Liver (tissue), 8 donors: ENCODE measurements at regions not wholly inside any gene's neighbourhood (a gene's known extent, or its start where the extent isn't known, plus 50 kb on each side); places are given as distances from the start of the nearest gene placed in this dataset.

Experiments used
- DNase-seq: peaks from one replicate; pipeline ENCODE4 v3.0.0-alpha.2; 2017; ENCODE audit warnings: low spot score
- H3K27ac ChIP-seq, 2 donors: one replicate each; pipeline ENCODE4 v1.7.0; 2013; ENCODE audit warnings: inconsistent platforms in 2 of 2, low read length in 2 of 2, control low read depth in 1 of 2, low read depth in 1 of 2, mild to moderate bottlenecking in 1 of 2
- H3K27me3 ChIP-seq, 4 donors: one replicate each; pipeline versions ENCODE4 v1.6.1 to v1.7.0; 2013; ENCODE audit warnings: low read length in 3 of 4, inconsistent platforms in 1 of 4, mild to moderate bottlenecking in 1 of 4, moderate library complexity in 1 of 4; ENCODE audit not compliant: control insufficient read depth in 4 of 4, insufficient read depth in 4 of 4
- H3K36me3 ChIP-seq, 4 donors: one replicate each; pipeline versions ENCODE4 v1.6.1 to v1.7.0; 2013; ENCODE audit warnings: low read length in 3 of 4, mild to moderate bottlenecking in 3 of 4, low read depth in 1 of 4, moderate library complexity in 1 of 4; ENCODE audit not compliant: control insufficient read depth in 4 of 4, insufficient read depth in 3 of 4
- H3K4me1 ChIP-seq, 4 donors: one replicate each; pipeline versions ENCODE4 v1.6.1 to v1.7.0; 2013; ENCODE audit warnings: low read length in 3 of 4, mild to moderate bottlenecking in 3 of 4, moderate library complexity in 1 of 4; ENCODE audit not compliant: control insufficient read depth in 4 of 4, insufficient read depth in 4 of 4
- H3K4me3 ChIP-seq, 3 donors: one replicate each; pipeline versions ENCODE4 v1.6.1 to v1.7.0; 2013; ENCODE audit warnings: low read length in 3 of 3, control low read depth in 1 of 3, low read depth in 1 of 3, mild to moderate bottlenecking in 1 of 3
- H3K9ac ChIP-seq, 2 donors: one replicate each; pipeline ENCODE4 v1.7.0; 2013; ENCODE audit warnings: low read length in 2 of 2, mild to moderate bottlenecking in 2 of 2, moderate library complexity in 2 of 2, control low read depth in 1 of 2, low read depth in 1 of 2
- H3K9me3 ChIP-seq, 4 donors: one replicate each; pipeline versions ENCODE4 v1.6.1 to v1.7.0; 2013; ENCODE audit warnings: low read length in 3 of 4; ENCODE audit not compliant: control insufficient read depth in 4 of 4
- EGR1 ChIP-seq, 2 donors: IDR thresholded peaks; 2 replicates each; pipeline ENCODE4 v1.6.1; 2016 to 2018; ENCODE audit warnings: antibody characterized with exemption in 2 of 2, low read depth in 2 of 2
- FOXA1 ChIP-seq: IDR thresholded peaks from 2 replicates; pipeline ENCODE4 v1.6.1; 2016; ENCODE audit warnings: antibody characterized with exemption
- FOXA2 ChIP-seq: IDR thresholded peaks from 2 replicates; pipeline ENCODE4 v1.6.1; 2016; ENCODE audit warnings: antibody characterized with exemption
- GABPA ChIP-seq, 2 donors: IDR thresholded peaks in 1 of 2; conservative IDR thresholded peaks in 1 of 2; 2 replicates each; pipeline ENCODE4 v1.6.1; 2016; ENCODE audit warnings: antibody characterized with exemption in 2 of 2, mild to moderate bottlenecking in 1 of 2, moderate library complexity in 1 of 2
- HNF4A ChIP-seq, 2 donors: conservative IDR thresholded peaks; 2 replicates each; pipeline ENCODE4 v1.6.1; 2016; ENCODE audit warnings: antibody characterized with exemption in 2 of 2, mild to moderate bottlenecking in 2 of 2
- NR2F2 ChIP-seq: IDR thresholded peaks from 2 replicates; pipeline ENCODE4 v1.6.1; 2016; ENCODE audit warnings: antibody characterized with exemption
- RAD21 ChIP-seq, 2 donors: IDR thresholded peaks; 2 replicates each; pipeline ENCODE4 v1.6.1; 2016; ENCODE audit warnings: antibody characterized with exemption in 2 of 2, mild to moderate bottlenecking in 2 of 2
- REST ChIP-seq: IDR thresholded peaks from 2 replicates; pipeline ENCODE4 v1.6.1; 2016; ENCODE audit warnings: antibody characterized with exemption, mild to moderate bottlenecking
- RXRA ChIP-seq, 2 donors: IDR thresholded peaks; 2 replicates each; pipeline ENCODE4 v1.6.1; 2017 to 2018; ENCODE audit warnings: antibody characterized with exemption in 2 of 2, mild to moderate bottlenecking in 1 of 2
- SP1 ChIP-seq: IDR thresholded peaks from 2 replicates; pipeline ENCODE4 v1.6.1; 2018; ENCODE audit warnings: antibody characterized with exemption, mild to moderate bottlenecking
- TAF1 ChIP-seq: conservative IDR thresholded peaks from 2 replicates; pipeline ENCODE4 v1.6.1; 2016; ENCODE audit warnings: antibody characterized with exemption, mild to moderate bottlenecking
- YY1 ChIP-seq: IDR thresholded peaks from 2 replicates; pipeline ENCODE4 v1.6.1; 2016; ENCODE audit warnings: antibody characterized with exemption, mild to moderate bottlenecking
- ZBTB33 ChIP-seq: IDR thresholded peaks from 2 replicates; pipeline ENCODE4 v1.6.1; 2016; ENCODE audit warnings: antibody characterized with exemption
- WGBS: extraction: QIAGEN DNeasy Blood & Tissue Kit; methylation state at CpG from one replicate; pipeline ENCODE4 v1.1.7; 2013; 5-methylcytosine and 5-hydroxymethylcytosine counted together
- TF ChIP-seq, protein P1 (sequence below): fragments of 150-350 bp; IDR thresholded peaks from 2 replicates; pipeline ENCODE4 v1.5.1; 2017; ENCODE audit warnings: improper control_type of control experiment, low read depth, low read length; ENCODE audit not compliant: missing input control
- TF ChIP-seq, protein P2 (sequence below): IDR thresholded peaks from 2 replicates; pipeline ENCODE4 v1.6.1; 2016; ENCODE audit warnings: antibody characterized with exemption
- donor health status: healthy.
- donor health status: healthy.
- donor health status: healthy.
- donor health status: healthy.
- donor health status: healthy.

DNA sequence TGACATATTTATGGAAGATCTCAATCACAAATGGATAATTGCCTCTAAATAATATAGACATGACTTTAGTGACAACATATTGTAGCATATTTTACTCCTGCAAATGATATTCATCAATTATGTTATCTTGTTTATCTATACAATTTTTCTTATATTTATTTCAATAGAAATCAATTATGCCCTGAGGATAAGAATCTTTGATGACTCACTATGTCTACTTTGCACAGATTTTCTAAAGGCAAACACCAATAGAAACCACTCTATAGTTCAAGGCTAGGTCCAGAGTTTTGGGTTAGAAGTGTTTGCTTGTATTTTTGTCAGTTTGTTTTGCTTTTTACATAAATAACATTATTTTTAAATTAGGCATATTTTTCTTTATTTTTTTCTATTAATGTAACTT, 879.0 kb downstream of the LTN1 start:
- no peaks in the 10 kb centered on the region for H3K36me3 ChIP-seq
- TF ChIP-seq YY1 (no peak), RAD21 (IDR thresholded peaks at IDR 0.05) (no peak), GABPA (IDR thresholded peaks at IDR 0.05 in 1 of 2, conservative IDR thresholded peaks at IDR 0.05 in 1 of 2) (no peak), SP1 (no peak), ZBTB33 (no peak), EGR1 (IDR thresholded peaks at IDR 0.05; ENCODE audit: low read depth in 2 of 2) (no peak), HNF4A (conservative IDR thresholded peaks at IDR 0.05) (no peak), FOXA2 (no peak), TAF1 (no peak)
- TF ChIP-seq, protein P1, sequence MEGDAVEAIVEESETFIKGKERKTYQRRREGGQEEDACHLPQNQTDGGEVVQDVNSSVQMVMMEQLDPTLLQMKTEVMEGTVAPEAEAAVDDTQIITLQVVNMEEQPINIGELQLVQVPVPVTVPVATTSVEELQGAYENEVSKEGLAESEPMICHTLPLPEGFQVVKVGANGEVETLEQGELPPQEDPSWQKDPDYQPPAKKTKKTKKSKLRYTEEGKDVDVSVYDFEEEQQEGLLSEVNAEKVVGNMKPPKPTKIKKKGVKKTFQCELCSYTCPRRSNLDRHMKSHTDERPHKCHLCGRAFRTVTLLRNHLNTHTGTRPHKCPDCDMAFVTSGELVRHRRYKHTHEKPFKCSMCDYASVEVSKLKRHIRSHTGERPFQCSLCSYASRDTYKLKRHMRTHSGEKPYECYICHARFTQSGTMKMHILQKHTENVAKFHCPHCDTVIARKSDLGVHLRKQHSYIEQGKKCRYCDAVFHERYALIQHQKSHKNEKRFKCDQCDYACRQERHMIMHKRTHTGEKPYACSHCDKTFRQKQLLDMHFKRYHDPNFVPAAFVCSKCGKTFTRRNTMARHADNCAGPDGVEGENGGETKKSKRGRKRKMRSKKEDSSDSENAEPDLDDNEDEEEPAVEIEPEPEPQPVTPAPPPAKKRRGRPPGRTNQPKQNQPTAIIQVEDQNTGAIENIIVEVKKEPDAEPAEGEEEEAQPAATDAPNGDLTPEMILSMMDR = no peak
- H3K9ac ChIP-seq = no peak overlapping the region
- no peaks in the 10 kb centered on the region for H3K9me3 ChIP-seq
- H3K4me1 ChIP-seq = no peaks in the 10 kb centered on the region
- H3K27ac ChIP-seq = no peak overlapping the region
- H3K4me3 ChIP-seq = no peak overlapping the region
- no peaks in the 10 kb centered on the region for H3K27me3 ChIP-seq
- no peak for DNase-seq

GRCh38 chr21:28112511-28112910, 880.2 kb downstream of the LTN1 start:
- H3K27ac ChIP-seq = no peak overlapping the region
- no peak for TF ChIP-seq NR2F2
- TF ChIP-seq, protein P1 = no peak
- TF ChIP-seq TAF1 = no peak
- TF ChIP-seq REST = no peak
- no peak for TF ChIP-seq SP1
- no peak for TF ChIP-seq RAD21 (IDR thresholded peaks at IDR 0.05)
- TF ChIP-seq, protein P2, sequence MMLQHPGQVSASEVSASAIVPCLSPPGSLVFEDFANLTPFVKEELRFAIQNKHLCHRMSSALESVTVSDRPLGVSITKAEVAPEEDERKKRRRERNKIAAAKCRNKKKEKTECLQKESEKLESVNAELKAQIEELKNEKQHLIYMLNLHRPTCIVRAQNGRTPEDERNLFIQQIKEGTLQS = no peak
- no peak for TF ChIP-seq FOXA1
- TF ChIP-seq FOXA2 = no peak
- no peak for TF ChIP-seq GABPA (IDR thresholded peaks at IDR 0.05 in 1 of 2, conservative IDR thresholded peaks at IDR 0.05 in 1 of 2)
- no peak for TF ChIP-seq HNF4A (conservative IDR thresholded peaks at IDR 0.05)
- TF ChIP-seq RXRA (IDR thresholded peaks at IDR 0.05) = no peak
- no peak overlapping the region for H3K9ac ChIP-seq
- no peaks in the 10 kb centered on the region for H3K9me3 ChIP-seq
- no peak overlapping the region for H3K4me3 ChIP-seq
- DNase-seq = no peak
- no peaks in the 10 kb centered on the region for H3K36me3 ChIP-seq
- H3K27me3 ChIP-seq = no peaks in the 10 kb centered on the region
- 87% methylated on average over 5 of the region's 5 CpGs for WGBS
- no peaks in the 10 kb centered on the region for H3K4me1 ChIP-seq
